Kidney (tissue), 13 donors: ENCODE measurements at regions not wholly inside any gene's neighbourhood (a gene's known extent, or its start where the extent isn't known, plus 50 kb on each side); places are given as distances from the start of the nearest gene placed in this dataset.

ENCODE experiments used
- DNase-seq, 5 donors: peaks; one replicate each; pipeline ENCODE4 v3.0.0-alpha.2; 2013 to 2020
- FAIRE-seq: peaks from 2 replicates; lab custom pipeline; 2012; peaks lifted over from hg19 to GRCh38; lab: Jason Lieb, UNC
- H3K27ac ChIP-seq, 2 donors: one replicate each; pipeline ENCODE4 v1.7.0; 2013; ENCODE audit warnings: low read depth in 2 of 2, low read length in 2 of 2, inconsistent platforms in 1 of 2
- H3K27me3 ChIP-seq: one replicate; pipeline ENCODE4 v1.7.1; 2013; ENCODE audit warnings: low read length, inconsistent platforms; ENCODE audit not compliant: control insufficient read depth, insufficient read depth
- H3K36me3 ChIP-seq, 3 donors: one replicate each; pipeline versions ENCODE4 v1.7.0 to v1.7.1; 2013; ENCODE audit warnings: low read length in 3 of 3, control low read depth in 1 of 3, inconsistent platforms in 1 of 3; ENCODE audit not compliant: insufficient read depth in 3 of 3, control insufficient read depth in 2 of 3
- H3K4me1 ChIP-seq, 3 donors: one replicate each; pipeline versions ENCODE4 v1.7.0 to v1.7.1; 2013; ENCODE audit warnings: low read length in 3 of 3, inconsistent platforms in 1 of 3, low read depth in 1 of 3; ENCODE audit not compliant: control insufficient read depth in 2 of 3, insufficient read depth in 2 of 3
- H3K4me3 ChIP-seq, 3 donors: one replicate each; pipeline versions ENCODE4 v1.7.0 to v1.8.1; 2013; ENCODE audit warnings: low read length in 3 of 3, control low read depth in 1 of 3, inconsistent platforms in 1 of 3
- H3K9ac ChIP-seq, 3 donors: one replicate each; pipeline versions ENCODE4 v1.7.0 to v1.7.1; 2013; ENCODE audit warnings: low read length in 3 of 3, control low read depth in 1 of 3, inconsistent platforms in 1 of 3
- H3K9me3 ChIP-seq, 3 donors: one replicate each; pipeline versions ENCODE4 v1.7.0 to v1.7.1; 2013; ENCODE audit warnings: low read length in 3 of 3, control low read depth in 1 of 3, inconsistent platforms in 1 of 3; ENCODE audit not compliant: control insufficient read depth in 2 of 3, insufficient read depth in 1 of 3
- CTCF ChIP-seq: IDR thresholded peaks from 3 replicates; pipeline ENCODE4 v1.5.1; 2012; ENCODE audit warnings: mild to moderate bottlenecking, moderate library complexity, borderline replicate concordance; ENCODE audit not compliant: insufficient read depth; ENCODE audit errors: extremely low read depth
- intact Hi-C: fragments of 100-400 bp; cut with DNase I; formaldehyde crosslinking; loops from one replicate; pipeline ENCODE4 v1.11.1; 2022
- donor health status: control.
- donor health status: control.
- donor health status: control.
- donor health status: control.
- donor health status: control.
- donor health status: DM: yes; HTN: yes; CAD: no.
- donor health status: Normal renal cell carcinoma (clear cell type).

GRCh38 chr17:55570391-55570790, 59.1 kb upstream of the SMIM36 start:
- DNase-seq (peak in 1 of 5 donors; percentile 62), FAIRE-seq (no peak)
- Histone ChIP-seq H3K4me3 (no peak overlapping the region), H3K27me3 (no peaks in the 10 kb centered on the region), H3K9ac (no peak overlapping the region), H3K27ac (no peak overlapping the region), H3K9me3 (no peaks in the 10 kb centered on the region), H3K4me1 (no peaks in the 10 kb centered on the region), H3K36me3 (no peaks in the 10 kb centered on the region)
- intact Hi-C loops = no loop called here
- TF ChIP-seq CTCF = no peak

GRCh38 chr17:55567240-55568214, 56.3 kb upstream of the SMIM36 start:
- H3K36me3 ChIP-seq = no peaks in the 10 kb centered on the region
- no peak for FAIRE-seq
- intact Hi-C loops = no loop called here

GRCh38 chr17:55564081-55564480, 52.8 kb upstream of the SMIM36 start:
- Histone ChIP-seq H3K27me3 (no peaks in the 10 kb centered on the region), H3K4me3 (no peak overlapping the region), H3K36me3 (no peaks in the 10 kb centered on the region), H3K9me3 (no peaks in the 10 kb centered on the region), H3K9ac (no peak overlapping the region), H3K27ac (no peak overlapping the region), H3K4me1 (no peaks in the 10 kb centered on the region)
- TF ChIP-seq CTCF = no peak
- FAIRE-seq (no peak), DNase-seq (no peak)
- intact Hi-C loops = no loop called here

More at GRCh38 chr17:55567240-55568214, 56.3 kb upstream of the SMIM36 start:
- DNase-seq = peak in 4 of 5 donors; percentile 54 to 86 (median 73)
- no peaks in the 10 kb centered on the region for H3K4me1 ChIP-seq
- H3K27ac ChIP-seq = no peak overlapping the region
- H3K4me3 ChIP-seq = no peak overlapping the region
- H3K27me3 ChIP-seq = no peaks in the 10 kb centered on the region
- H3K9me3 ChIP-seq = no peaks in the 10 kb centered on the region
- H3K9ac ChIP-seq = no peak overlapping the region
- TF ChIP-seq CTCF = no peak
